ENCODE measurements at regions not wholly inside any gene's neighbourhood (a gene's known extent, or its start where the extent isn't known, plus 50 kb on each side); places are given as distances from the start of the nearest gene placed in this dataset.

GRCh38 chrX:82292803-82293202, 1090.9 kb downstream of the SH3BGRL start:
- no peaks in the 10 kb centered on the region for H3K27me3 ChIP-seq
- TF ChIP-seq CTCF (IDR thresholded peaks at IDR 0.05) (no peak), POLR2AphosphoS5 (IDR thresholded peaks at IDR 0.05) (no peak), EP300 (IDR thresholded peaks at IDR 0.05) (no peak), POLR2A (IDR thresholded peaks at IDR 0.05) (no peak)
- H3K4me1 ChIP-seq, result no peaks in the 10 kb centered on the region
- no peaks in the 10 kb centered on the region for H3K9me3 ChIP-seq
- no peak overlapping the region for H3K4me3 ChIP-seq
- 56 to 91% methylated on average over 2 of the region's 2 CpGs for WGBS, 2 donors
- no peaks in the 10 kb centered on the region for H3K36me3 ChIP-seq
- no peak for DNase-seq
- no peak overlapping the region for H3K27ac ChIP-seq
- no peak for ATAC-seq (ENCODE audit: low FRiP score in 2 of 2)

- ATAC-seq (ENCODE audit: low FRiP score in 2 of 2), result no peak
- no peak overlapping the region for H3K4me3 ChIP-seq
- no peaks in the 10 kb centered on the region for H3K27me3 ChIP-seq
- no peaks in the 10 kb centered on the region for H3K4me1 ChIP-seq
- no peaks in the 10 kb centered on the region for H3K36me3 ChIP-seq
- H3K9me3 ChIP-seq, result no peaks in the 10 kb centered on the region
- no peak for TF ChIP-seq CTCF (IDR thresholded peaks at IDR 0.05)
- no peak for TF ChIP-seq EP300 (IDR thresholded peaks at IDR 0.05)
- TF ChIP-seq POLR2A (IDR thresholded peaks at IDR 0.05), result no peak
- no peak for TF ChIP-seq POLR2AphosphoS5 (IDR thresholded peaks at IDR 0.05)
- 58 to 72% methylated on average over 1 of the region's 1 CpG for WGBS, 2 donors
- DNase-seq, result no peak
- H3K27ac ChIP-seq, result no peak overlapping the region
Observed at GRCh38 chrX:82320569-82320968, 1118.7 kb downstream of the SH3BGRL start.

- Histone ChIP-seq H3K27me3 (no peaks in the 10 kb centered on the region), H3K4me3 (no peak overlapping the region), H3K4me1 (no peaks in the 10 kb centered on the region), H3K9me3 (no peaks in the 10 kb centered on the region), H3K36me3 (no peaks in the 10 kb centered on the region), H3K27ac (no peak overlapping the region)
- DNase-seq (no peak), ATAC-seq (ENCODE audit: low FRiP score in 2 of 2) (no peak)
- no peak for TF ChIP-seq POLR2AphosphoS5 (IDR thresholded peaks at IDR 0.05)
- no peak for TF ChIP-seq POLR2A (IDR thresholded peaks at IDR 0.05)
- TF ChIP-seq EP300 (IDR thresholded peaks at IDR 0.05), result no peak
- TF ChIP-seq CTCF (IDR thresholded peaks at IDR 0.05), result no peak
- 25 to 57% methylated on average over 1 of the region's 1 CpG for WGBS, 2 donors
Observed at GRCh38 chrX:82333575-82333974, 1131.7 kb downstream of the SH3BGRL start.

GRCh38 chrX:82335772-82336171, 1133.9 kb downstream of the SH3BGRL start:
- DNase-seq, result no peak
- Histone ChIP-seq H3K4me1 (no peaks in the 10 kb centered on the region), H3K36me3 (no peaks in the 10 kb centered on the region), H3K9me3 (no peaks in the 10 kb centered on the region), H3K27ac (no peak overlapping the region), H3K27me3 (no peaks in the 10 kb centered on the region), H3K4me3 (no peak overlapping the region)
- WGBS, 2 donors, result 24 to 63% methylated on average over 1 of the region's 1 CpG
- TF ChIP-seq POLR2A (IDR thresholded peaks at IDR 0.05), result no peak
- TF ChIP-seq EP300 (IDR thresholded peaks at IDR 0.05), result no peak
- no peak for TF ChIP-seq CTCF (IDR thresholded peaks at IDR 0.05)
- TF ChIP-seq POLR2AphosphoS5 (IDR thresholded peaks at IDR 0.05), result no peak
- no peak for ATAC-seq (ENCODE audit: low FRiP score in 2 of 2)

GRCh38 chrX:82342531-82342930, 1140.6 kb downstream of the SH3BGRL start:
- Histone ChIP-seq H3K9me3 (no peaks in the 10 kb centered on the region), H3K36me3 (no peaks in the 10 kb centered on the region), H3K4me3 (no peak overlapping the region), H3K27ac (no peak overlapping the region), H3K4me1 (no peaks in the 10 kb centered on the region), H3K27me3 (no peaks in the 10 kb centered on the region)
- DNase-seq (no peak), ATAC-seq (ENCODE audit: low FRiP score in 2 of 2) (no peak)
- TF ChIP-seq CTCF (IDR thresholded peaks at IDR 0.05) (no peak), EP300 (IDR thresholded peaks at IDR 0.05) (no peak), POLR2AphosphoS5 (IDR thresholded peaks at IDR 0.05) (no peak), POLR2A (IDR thresholded peaks at IDR 0.05) (no peak)
- WGBS, 2 donors, result 51 to 62% methylated on average over 3 of the region's 3 CpGs
